Esophagus squamous epithelium (tissue), 4 donors: ENCODE measurements at regions not wholly inside any gene's neighbourhood (a gene's known extent, or its start where the extent isn't known, plus 50 kb on each side); places are given as distances from the start of the nearest gene placed in this dataset.

ENCODE experiments used
- CTCF ChIP-seq, 6 experiments: fragments of 450-650 bp in 4 of 6; fragments of 200-600 bp in 2 of 6; sonication (generic) in 2 of 6; IDR thresholded peaks; one replicate each; pipeline ENCODE4 v1.5.1; 2016 to 2019; ENCODE audit warnings: antibody characterized with exemption in 6 of 6, mild to moderate bottlenecking in 4 of 6, moderate library complexity in 4 of 6
- POLR2A ChIP-seq, 4 donors: fragments of 450-650 bp; IDR thresholded peaks; one replicate each; pipeline ENCODE4 v1.6.1; 2017; ENCODE audit warnings: antibody characterized with exemption in 4 of 4, mild to moderate bottlenecking in 4 of 4, moderate library complexity in 3 of 4

- TF ChIP-seq CTCF (IDR thresholded peaks at IDR 0.05): no peak
- no peak for TF ChIP-seq POLR2A (IDR thresholded peaks at IDR 0.05)
Observed at GRCh38 chr5:135723491-135723890, 111.0 kb upstream of the SLC25A48 start.
